GM12878 (cell line): ENCODE measurements at regions not wholly inside any gene's neighbourhood (a gene's known extent, or its start where the extent isn't known, plus 50 kb on each side); places are given as distances from the start of the nearest gene placed in this dataset.

Experiments used
- E4F1 ChIP-seq: fragments of 450-650 bp; IDR thresholded peaks from 2 replicates; pipeline ENCODE4 v1.6.1; 2018; ENCODE audit warnings: borderline replicate concordance, mild to moderate bottlenecking; ENCODE audit not compliant: partially characterized antibody
- EP300 ChIP-seq, 2 experiments: fragments of 150-350 bp in 1 of 2; IDR thresholded peaks; 2 replicates each; pipeline ENCODE4 v1.6.1; 2011 to 2012; ENCODE audit warnings: low read depth in 2 of 2, low read length in 2 of 2, borderline replicate concordance in 1 of 2, improper control_type of control experiment in 1 of 2, inconsistent platforms in 1 of 2; ENCODE audit not compliant: control insufficient read depth in 1 of 2
- FOS ChIP-seq: IDR thresholded peaks from 3 replicates; pipeline ENCODE4 v1.6.1; 2011; ENCODE audit warnings: borderline replicate concordance; ENCODE audit not compliant: insufficient read length; ENCODE audit errors: extremely low read depth
- NFYA ChIP-seq: IDR thresholded peaks from 2 replicates; pipeline ENCODE4 v1.6.1; 2011; ENCODE audit warnings: low read depth, mild to moderate bottlenecking, low read length, improper control_type of control experiment, borderline replicate concordance
- REST ChIP-seq: IDR thresholded peaks from 2 replicates; pipeline ENCODE4 v1.6.1; 2012; ENCODE audit warnings: mild to moderate bottlenecking, low read depth, low read length
- SUPT20H ChIP-seq: IDR thresholded peaks from 2 replicates; pipeline ENCODE4 v1.6.1; 2011; ENCODE audit warnings: low read depth, mild to moderate bottlenecking, low read length, moderate library complexity, borderline replicate concordance; ENCODE audit not compliant: control insufficient read depth
- SUZ12 ChIP-seq: fragments of 200-600 bp; sonication (generic); IDR thresholded peaks from one replicate; pipeline ENCODE4 v1.6.1; 2018; ENCODE audit warnings: antibody characterized with exemption, mild to moderate bottlenecking; ENCODE audit not compliant: unreplicated experiment

- no peak for TF ChIP-seq REST
- TF ChIP-seq SUPT20H = no peak
- TF ChIP-seq FOS = no peak
- TF ChIP-seq EP300 (IDR thresholded peaks at IDR 0.05; ENCODE audit: borderline replicate concordance in 1 of 2, control insufficient read depth in 1 of 2, low read depth in 2 of 2, low read length in 2 of 2) = no peak
- TF ChIP-seq E4F1 = no peak
- TF ChIP-seq NFYA = no peak
- no peak for TF ChIP-seq SUZ12
These were observed 87.0 kb upstream of the PPP2R3A start (continued) for GRCh38 chr3:135878501-135878900.
